ENCODE measurements at regions not wholly inside any gene's neighbourhood (a gene's known extent, or its start where the extent isn't known, plus 50 kb on each side); places are given as distances from the start of the nearest gene placed in this dataset.

GRCh38 chr17:63369233-63369632 is 76.9 kb downstream of the CYB561 start:
- TF ChIP-seq, protein P1, sequence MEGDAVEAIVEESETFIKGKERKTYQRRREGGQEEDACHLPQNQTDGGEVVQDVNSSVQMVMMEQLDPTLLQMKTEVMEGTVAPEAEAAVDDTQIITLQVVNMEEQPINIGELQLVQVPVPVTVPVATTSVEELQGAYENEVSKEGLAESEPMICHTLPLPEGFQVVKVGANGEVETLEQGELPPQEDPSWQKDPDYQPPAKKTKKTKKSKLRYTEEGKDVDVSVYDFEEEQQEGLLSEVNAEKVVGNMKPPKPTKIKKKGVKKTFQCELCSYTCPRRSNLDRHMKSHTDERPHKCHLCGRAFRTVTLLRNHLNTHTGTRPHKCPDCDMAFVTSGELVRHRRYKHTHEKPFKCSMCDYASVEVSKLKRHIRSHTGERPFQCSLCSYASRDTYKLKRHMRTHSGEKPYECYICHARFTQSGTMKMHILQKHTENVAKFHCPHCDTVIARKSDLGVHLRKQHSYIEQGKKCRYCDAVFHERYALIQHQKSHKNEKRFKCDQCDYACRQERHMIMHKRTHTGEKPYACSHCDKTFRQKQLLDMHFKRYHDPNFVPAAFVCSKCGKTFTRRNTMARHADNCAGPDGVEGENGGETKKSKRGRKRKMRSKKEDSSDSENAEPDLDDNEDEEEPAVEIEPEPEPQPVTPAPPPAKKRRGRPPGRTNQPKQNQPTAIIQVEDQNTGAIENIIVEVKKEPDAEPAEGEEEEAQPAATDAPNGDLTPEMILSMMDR (IDR thresholded peaks at IDR 0.05) = no peak
- TF ChIP-seq POLR2A (IDR thresholded peaks at IDR 0.05) (no peak), POLR2AphosphoS5 (IDR thresholded peaks at IDR 0.05) (no peak)
